ENCODE measurements at regions not wholly inside any gene's neighbourhood (a gene's known extent, or its start where the extent isn't known, plus 50 kb on each side); places are given as distances from the start of the nearest gene placed in this dataset.

DNA sequence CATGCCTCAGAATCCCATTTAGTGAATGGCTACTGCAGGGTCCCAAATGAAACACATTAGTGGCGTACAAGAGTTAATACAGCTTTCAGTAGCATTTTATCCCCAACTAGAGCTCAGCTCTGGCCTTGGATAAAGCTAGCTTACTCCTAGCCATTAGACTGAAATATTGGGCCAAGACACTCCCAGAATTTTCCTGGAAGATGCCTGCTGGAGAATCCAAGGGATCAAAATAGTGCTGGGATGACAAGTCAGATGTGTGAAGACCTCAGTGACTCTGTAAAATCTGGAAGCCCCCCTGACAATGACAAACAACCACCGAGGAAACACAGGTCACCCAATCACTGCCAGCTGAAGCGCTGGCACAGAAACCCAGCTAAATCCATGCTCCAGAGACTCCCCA lies 303.1 kb upstream of the SORL1-AS1 start:
- no peak overlapping the region for H3K27ac ChIP-seq (ENCODE audit: low read depth in 1 of 2, low read length in 1 of 2)
- no peaks in the 10 kb centered on the region for H3K9me3 ChIP-seq (ENCODE audit: control insufficient read depth in 2 of 2, insufficient read depth in 1 of 2, low read length in 1 of 2)
- no peaks in the 10 kb centered on the region for H3K27me3 ChIP-seq (ENCODE audit: control insufficient read depth in 2 of 2, insufficient read depth in 1 of 2, low read length in 1 of 2)
- H3K4me1 ChIP-seq (ENCODE audit: control insufficient read depth in 2 of 2, insufficient read depth in 2 of 2, low read length in 2 of 2), result no peaks in the 10 kb centered on the region
- DNase-seq (ENCODE audit: low read depth in 6 of 9, low spot score in 9 of 9), result no peak
- no peak overlapping the region for H3K4me3 ChIP-seq (ENCODE audit: low read length in 2 of 2)
- 76% methylated on average over 3 of the region's 3 CpGs for WGBS
- H3K36me3 ChIP-seq (ENCODE audit: control insufficient read depth in 2 of 2, insufficient read depth in 2 of 2, low read length in 1 of 2), result no peaks in the 10 kb centered on the region

DNA sequence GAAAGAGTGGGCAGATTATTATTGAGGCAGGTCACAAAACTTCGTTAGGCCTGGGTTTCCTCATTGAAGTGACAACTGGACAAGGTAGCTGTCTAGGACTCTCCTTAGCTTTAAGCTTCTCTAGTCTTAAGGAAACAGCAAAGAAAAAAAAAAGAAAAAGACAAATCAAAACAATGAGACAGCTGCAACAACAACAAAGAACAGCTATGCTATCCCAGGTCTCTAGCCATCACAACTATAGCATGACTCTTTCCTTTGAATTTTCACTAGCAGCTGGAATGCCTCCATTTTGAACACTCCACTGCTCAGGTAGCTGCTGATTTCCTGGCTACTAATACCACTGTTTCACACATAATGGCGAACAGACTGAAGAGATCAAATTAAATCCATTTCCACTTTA lies 302.4 kb upstream of the SORL1-AS1 start:
- no peaks in the 10 kb centered on the region for H3K9me3 ChIP-seq (ENCODE audit: control insufficient read depth in 2 of 2, insufficient read depth in 1 of 2, low read length in 1 of 2)
- no peak overlapping the region for H3K27ac ChIP-seq (ENCODE audit: low read depth in 1 of 2, low read length in 1 of 2)
- H3K4me3 ChIP-seq (ENCODE audit: low read length in 2 of 2), result no peak overlapping the region
- no peaks in the 10 kb centered on the region for H3K27me3 ChIP-seq (ENCODE audit: control insufficient read depth in 2 of 2, insufficient read depth in 1 of 2, low read length in 1 of 2)
- DNase-seq (ENCODE audit: low read depth in 6 of 9, low spot score in 9 of 9), result no peak
- WGBS, result 90% methylated on average over 2 of the region's 2 CpGs
- no peaks in the 10 kb centered on the region for H3K4me1 ChIP-seq (ENCODE audit: control insufficient read depth in 2 of 2, insufficient read depth in 2 of 2, low read length in 2 of 2)
- no peaks in the 10 kb centered on the region for H3K36me3 ChIP-seq (ENCODE audit: control insufficient read depth in 2 of 2, insufficient read depth in 2 of 2, low read length in 1 of 2)

DNA sequence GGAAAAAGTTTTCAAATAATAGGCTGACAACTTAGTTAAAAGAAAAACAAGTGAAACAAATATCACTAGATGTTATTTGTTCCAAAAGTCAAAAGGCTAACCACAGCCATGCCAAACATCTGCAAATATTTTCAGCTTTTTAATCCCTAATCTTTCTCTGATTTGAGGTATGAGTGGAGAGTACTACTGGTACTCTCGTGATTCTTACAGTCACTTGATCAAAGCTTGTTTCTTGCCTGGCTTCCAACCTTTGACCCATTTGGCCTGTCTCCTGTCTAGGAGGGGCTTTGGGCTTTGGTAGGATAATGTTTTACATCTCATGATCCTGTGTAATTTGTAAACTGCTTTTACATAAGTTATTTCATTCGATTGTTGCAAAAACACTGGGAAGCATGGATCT lies 301.8 kb upstream of the SORL1-AS1 start:
- Histone ChIP-seq H3K27ac (ENCODE audit: low read depth in 1 of 2, low read length in 1 of 2) (no peak overlapping the region), H3K9me3 (ENCODE audit: control insufficient read depth in 2 of 2, insufficient read depth in 1 of 2, low read length in 1 of 2) (no peaks in the 10 kb centered on the region), H3K27me3 (ENCODE audit: control insufficient read depth in 2 of 2, insufficient read depth in 1 of 2, low read length in 1 of 2) (no peaks in the 10 kb centered on the region), H3K4me3 (ENCODE audit: low read length in 2 of 2) (no peak overlapping the region), H3K36me3 (ENCODE audit: control insufficient read depth in 2 of 2, insufficient read depth in 2 of 2, low read length in 1 of 2) (no peaks in the 10 kb centered on the region), H3K4me1 (ENCODE audit: control insufficient read depth in 2 of 2, insufficient read depth in 2 of 2, low read length in 2 of 2) (no peaks in the 10 kb centered on the region)
- no peak for DNase-seq (ENCODE audit: low read depth in 6 of 9, low spot score in 9 of 9)
- WGBS, result 93% methylated on average over 2 of the region's 2 CpGs

DNA sequence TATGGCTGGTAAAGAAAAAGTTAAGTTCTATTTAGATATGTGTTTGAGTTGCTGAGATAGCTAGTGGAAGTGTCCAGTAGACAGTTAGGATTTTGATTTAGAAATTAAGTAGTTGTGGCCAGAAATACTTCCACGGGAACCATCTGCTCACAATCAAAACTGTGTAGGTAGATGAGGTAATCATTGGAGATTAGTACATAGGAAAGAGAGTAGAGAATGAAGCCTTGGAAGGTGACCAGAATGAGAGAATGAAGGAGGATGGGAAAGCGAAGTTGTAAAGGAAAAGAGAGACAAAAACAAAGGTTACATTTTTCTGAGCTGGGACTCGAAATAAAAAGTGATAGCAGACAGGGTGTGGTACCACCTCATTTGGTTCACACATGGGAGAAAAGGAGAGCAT lies 296.9 kb upstream of the SORL1-AS1 start:
- no peaks in the 10 kb centered on the region for H3K4me1 ChIP-seq (ENCODE audit: control insufficient read depth in 2 of 2, insufficient read depth in 2 of 2, low read length in 2 of 2)
- H3K27me3 ChIP-seq (ENCODE audit: control insufficient read depth in 2 of 2, insufficient read depth in 1 of 2, low read length in 1 of 2), result no peaks in the 10 kb centered on the region
- WGBS, result 96% methylated on average over 3 of the region's 3 CpGs
- no peak overlapping the region for H3K4me3 ChIP-seq (ENCODE audit: low read length in 2 of 2)
- no peak for DNase-seq (ENCODE audit: low read depth in 6 of 9, low spot score in 9 of 9)
- H3K36me3 ChIP-seq (ENCODE audit: control insufficient read depth in 2 of 2, insufficient read depth in 2 of 2, low read length in 1 of 2), result no peaks in the 10 kb centered on the region
- H3K27ac ChIP-seq (ENCODE audit: low read depth in 1 of 2, low read length in 1 of 2), result no peak overlapping the region
- H3K9me3 ChIP-seq (ENCODE audit: control insufficient read depth in 2 of 2, insufficient read depth in 1 of 2, low read length in 1 of 2), result no peaks in the 10 kb centered on the region

DNA sequence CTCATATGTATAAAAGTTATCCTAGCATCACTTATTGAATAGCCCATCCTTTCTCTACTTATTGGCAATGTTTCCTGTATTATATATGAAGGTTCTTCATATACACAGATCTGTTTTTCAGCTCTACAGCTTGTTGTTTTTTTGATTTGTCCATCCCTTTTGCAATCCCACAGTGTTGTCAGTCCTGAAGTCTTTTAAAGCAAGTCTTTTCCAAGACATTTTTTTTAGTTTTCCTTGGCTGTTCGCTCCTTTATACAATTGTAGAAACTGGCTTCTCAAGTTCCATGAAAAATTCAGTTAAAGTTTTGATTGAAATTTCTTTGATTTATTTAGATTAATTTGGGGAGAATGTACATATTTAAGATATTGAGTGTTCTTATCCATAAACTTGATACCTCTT lies 295.3 kb upstream of the SORL1-AS1 start:
- no peak for DNase-seq (ENCODE audit: low read depth in 6 of 9, low spot score in 9 of 9)
- Histone ChIP-seq H3K27ac (ENCODE audit: low read depth in 1 of 2, low read length in 1 of 2) (no peak overlapping the region), H3K4me1 (ENCODE audit: control insufficient read depth in 2 of 2, insufficient read depth in 2 of 2, low read length in 2 of 2) (no peaks in the 10 kb centered on the region), H3K9me3 (ENCODE audit: control insufficient read depth in 2 of 2, insufficient read depth in 1 of 2, low read length in 1 of 2) (no peaks in the 10 kb centered on the region), H3K4me3 (ENCODE audit: low read length in 2 of 2) (no peak overlapping the region), H3K36me3 (ENCODE audit: control insufficient read depth in 2 of 2, insufficient read depth in 2 of 2, low read length in 1 of 2) (no peaks in the 10 kb centered on the region), H3K27me3 (ENCODE audit: control insufficient read depth in 2 of 2, insufficient read depth in 1 of 2, low read length in 1 of 2) (no peaks in the 10 kb centered on the region)
- 94% methylated on average over 1 of the region's 1 CpG for WGBS

DNA sequence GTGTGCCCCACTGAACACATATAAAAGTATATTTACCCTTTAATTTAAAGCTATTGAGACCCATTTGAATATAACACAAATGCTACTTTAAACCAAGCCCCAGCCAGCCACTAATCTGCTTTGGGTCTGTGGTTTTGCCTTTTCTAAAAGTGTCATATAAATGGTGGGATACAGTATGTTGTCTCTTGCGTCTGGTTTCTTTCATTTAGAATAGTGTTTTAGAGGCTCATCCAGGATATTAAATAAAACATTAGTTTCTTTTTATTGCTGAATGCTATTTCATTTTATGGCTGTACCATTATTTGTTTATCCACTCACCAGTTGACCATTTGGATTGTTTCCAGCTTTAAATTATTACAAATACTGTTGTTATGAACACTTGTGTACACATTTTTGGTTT lies 290.5 kb upstream of the SORL1-AS1 start:
- WGBS, result 98% methylated on average over 1 of the region's 1 CpG
- Histone ChIP-seq H3K9me3 (ENCODE audit: control insufficient read depth in 2 of 2, insufficient read depth in 1 of 2, low read length in 1 of 2) (no peaks in the 10 kb centered on the region), H3K4me1 (ENCODE audit: control insufficient read depth in 2 of 2, insufficient read depth in 2 of 2, low read length in 2 of 2) (peaks cover 0 to 5% of the 10 kb centered on the region in 2 donors), H3K4me3 (ENCODE audit: low read length in 2 of 2) (no peak overlapping the region), H3K27ac (ENCODE audit: low read depth in 1 of 2, low read length in 1 of 2) (no peak overlapping the region), H3K27me3 (ENCODE audit: control insufficient read depth in 2 of 2, insufficient read depth in 1 of 2, low read length in 1 of 2) (no peaks in the 10 kb centered on the region), H3K36me3 (ENCODE audit: control insufficient read depth in 2 of 2, insufficient read depth in 2 of 2, low read length in 1 of 2) (no peaks in the 10 kb centered on the region)
- no peak for DNase-seq (ENCODE audit: low read depth in 6 of 9, low spot score in 9 of 9)

DNA sequence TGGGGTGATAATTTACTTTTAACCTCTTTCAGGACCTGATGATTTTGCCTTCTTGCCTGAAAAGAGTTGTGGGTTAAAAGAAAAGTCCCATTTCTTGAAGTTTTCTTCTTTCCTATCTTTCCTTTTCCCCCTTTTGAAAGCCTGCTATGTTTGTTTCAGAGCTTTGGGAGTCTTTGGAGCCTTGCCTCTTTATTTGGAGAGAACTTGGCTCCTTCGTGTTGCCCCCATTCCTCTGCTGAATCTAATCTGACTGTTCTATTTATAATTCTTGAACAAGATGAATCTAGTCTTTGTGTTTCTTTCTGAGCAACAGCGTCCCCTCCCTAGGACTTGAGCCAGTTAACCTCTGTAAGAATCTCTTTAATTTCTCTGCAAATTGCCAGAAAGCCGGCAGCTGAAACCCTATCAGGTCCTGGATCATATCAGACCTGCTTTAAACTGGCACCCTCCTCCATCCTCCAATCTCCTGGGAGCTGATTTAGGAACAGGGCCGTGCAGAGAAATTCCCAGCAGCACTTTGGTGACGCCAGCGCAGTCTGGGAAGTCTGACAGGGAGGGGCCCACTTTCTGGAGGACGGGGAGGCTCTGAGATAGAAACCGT lies 289.1 kb upstream of the SORL1-AS1 start:
- H3K27me3 ChIP-seq (ENCODE audit: control insufficient read depth in 2 of 2, insufficient read depth in 1 of 2, low read length in 1 of 2), result no peaks in the 10 kb centered on the region
- peak overlapping the region in 1 of 2 donors; percentile 50 for H3K27ac ChIP-seq (ENCODE audit: low read depth in 1 of 2, low read length in 1 of 2)
- H3K9me3 ChIP-seq (ENCODE audit: control insufficient read depth in 2 of 2, insufficient read depth in 1 of 2, low read length in 1 of 2), result no peaks in the 10 kb centered on the region
- H3K36me3 ChIP-seq (ENCODE audit: control insufficient read depth in 2 of 2, insufficient read depth in 2 of 2, low read length in 1 of 2), result no peaks in the 10 kb centered on the region
- no peak for DNase-seq (ENCODE audit: low read depth in 6 of 9, low spot score in 9 of 9)
- WGBS, result 89% methylated on average over 8 of the region's 8 CpGs
- no peak overlapping the region for H3K4me3 ChIP-seq (ENCODE audit: low read length in 2 of 2)
- peaks cover 0 to 5% of the 10 kb centered on the region in 2 donors for H3K4me1 ChIP-seq (ENCODE audit: control insufficient read depth in 2 of 2, insufficient read depth in 2 of 2, low read length in 2 of 2)

DNA sequence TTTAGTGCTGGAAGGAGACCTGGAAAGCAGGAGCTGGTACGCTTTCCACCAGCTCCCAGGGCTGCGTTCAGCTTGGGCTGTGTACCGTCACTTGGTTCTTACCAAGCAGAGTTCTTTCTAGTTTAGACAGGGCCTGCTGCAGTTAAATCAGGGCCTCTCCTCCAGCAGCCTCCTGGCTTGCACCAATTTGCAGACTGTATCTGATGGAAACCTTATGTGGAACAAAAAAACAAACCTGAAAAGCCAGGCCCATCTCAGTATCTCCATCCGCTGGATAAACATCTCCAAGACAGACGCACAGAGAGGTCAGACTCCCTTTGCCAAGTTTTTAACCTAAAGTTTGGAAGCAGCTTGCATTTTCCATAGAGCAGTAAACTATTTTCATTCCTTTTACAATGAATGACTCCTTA lies 288.6 kb upstream of the SORL1-AS1 start:
- Histone ChIP-seq H3K27me3 (ENCODE audit: control insufficient read depth in 2 of 2, insufficient read depth in 1 of 2, low read length in 1 of 2) (no peaks in the 10 kb centered on the region), H3K4me1 (ENCODE audit: control insufficient read depth in 2 of 2, insufficient read depth in 2 of 2, low read length in 2 of 2) (peaks cover 0 to 5% of the 10 kb centered on the region in 2 donors), H3K36me3 (ENCODE audit: control insufficient read depth in 2 of 2, insufficient read depth in 2 of 2, low read length in 1 of 2) (no peaks in the 10 kb centered on the region), H3K9me3 (ENCODE audit: control insufficient read depth in 2 of 2, insufficient read depth in 1 of 2, low read length in 1 of 2) (no peaks in the 10 kb centered on the region), H3K27ac (ENCODE audit: low read depth in 1 of 2, low read length in 1 of 2) (peak overlapping the region; percentile 25 to 50), H3K4me3 (ENCODE audit: low read length in 2 of 2) (no peak overlapping the region)
- DNase-seq (ENCODE audit: low read depth in 6 of 9, low spot score in 9 of 9), result no peak
- 90% methylated on average over 5 of the region's 5 CpGs for WGBS

DNA sequence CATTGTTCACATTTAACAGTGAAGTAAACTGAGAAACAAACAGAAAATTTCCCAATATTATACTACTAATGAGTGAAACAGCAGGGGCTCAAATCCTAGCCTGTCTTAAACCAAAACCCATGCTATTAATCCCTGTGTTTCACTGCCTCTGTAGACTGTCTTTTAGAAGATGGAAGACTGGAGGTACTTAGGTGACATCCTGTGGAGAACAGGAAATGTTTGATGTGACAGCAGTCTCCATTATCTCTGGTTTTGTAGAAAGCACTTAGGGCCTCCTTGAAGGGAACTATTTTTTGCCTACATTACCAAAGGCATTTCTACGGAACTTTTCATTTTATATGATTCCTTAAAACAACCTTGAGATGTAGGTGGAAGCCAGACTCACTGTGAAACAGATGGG lies 288.1 kb upstream of the SORL1-AS1 start:
- H3K27ac ChIP-seq (ENCODE audit: low read depth in 1 of 2, low read length in 1 of 2), result peak overlapping the region in 1 of 2 donors; percentile 8
- WGBS, result 97% methylated on average over 1 of the region's 1 CpG

DNA sequence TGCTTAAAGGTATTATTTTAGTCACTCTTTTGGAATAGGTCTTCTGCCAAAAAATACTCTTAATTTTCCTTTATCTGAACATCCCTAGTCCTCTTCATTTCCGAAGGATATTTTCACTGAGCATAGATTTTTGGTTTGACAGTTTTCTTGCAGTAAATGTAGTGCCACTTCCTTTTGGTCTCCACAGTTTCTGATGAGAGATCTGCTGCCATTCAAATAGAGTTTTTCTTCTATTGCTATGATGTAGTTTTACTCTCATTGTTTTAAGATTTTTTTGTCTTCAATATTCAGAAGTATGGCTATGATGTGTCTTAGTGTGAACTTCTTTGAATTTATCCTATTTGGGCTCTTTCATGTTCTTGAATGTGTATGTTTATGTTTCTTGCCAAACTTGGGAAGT lies 281.1 kb upstream of the SORL1-AS1 start:
- WGBS, result 94% methylated on average over 1 of the region's 1 CpG

More for the DNA sequence above, 288.1 kb upstream of the SORL1-AS1 start:
- Histone ChIP-seq H3K9me3 (ENCODE audit: control insufficient read depth in 2 of 2, insufficient read depth in 1 of 2, low read length in 1 of 2) (no peaks in the 10 kb centered on the region), H3K4me1 (ENCODE audit: control insufficient read depth in 2 of 2, insufficient read depth in 2 of 2, low read length in 2 of 2) (peaks cover 0 to 5% of the 10 kb centered on the region in 2 donors), H3K36me3 (ENCODE audit: control insufficient read depth in 2 of 2, insufficient read depth in 2 of 2, low read length in 1 of 2) (no peaks in the 10 kb centered on the region), H3K4me3 (ENCODE audit: low read length in 2 of 2) (no peak overlapping the region), H3K27me3 (ENCODE audit: control insufficient read depth in 2 of 2, insufficient read depth in 1 of 2, low read length in 1 of 2) (no peaks in the 10 kb centered on the region)
- DNase-seq (ENCODE audit: low read depth in 6 of 9, low spot score in 9 of 9), result no peak

More for the DNA sequence above, 281.1 kb upstream of the SORL1-AS1 start:
- Histone ChIP-seq H3K36me3 (ENCODE audit: control insufficient read depth in 2 of 2, insufficient read depth in 2 of 2, low read length in 1 of 2) (no peaks in the 10 kb centered on the region), H3K9me3 (ENCODE audit: control insufficient read depth in 2 of 2, insufficient read depth in 1 of 2, low read length in 1 of 2) (no peaks in the 10 kb centered on the region), H3K4me1 (ENCODE audit: control insufficient read depth in 2 of 2, insufficient read depth in 2 of 2, low read length in 2 of 2) (no peaks in the 10 kb centered on the region), H3K4me3 (ENCODE audit: low read length in 2 of 2) (no peak overlapping the region), H3K27ac (ENCODE audit: low read depth in 1 of 2, low read length in 1 of 2) (no peak overlapping the region), H3K27me3 (ENCODE audit: control insufficient read depth in 2 of 2, insufficient read depth in 1 of 2, low read length in 1 of 2) (no peaks in the 10 kb centered on the region)
- DNase-seq (ENCODE audit: low read depth in 6 of 9, low spot score in 9 of 9), result no peak

Measured in thymus (tissue), 11 donors.